ENCODE measurements at regions not wholly inside any gene's neighbourhood (a gene's known extent, or its start where the extent isn't known, plus 50 kb on each side); places are given as distances from the start of the nearest gene placed in this dataset.

GRCh38 chr4:116636917-116637316, 448.5 kb downstream of the TRAM1L1 start:
- no peak for TF ChIP-seq SIN3A (IDR thresholded peaks at IDR 0.05; ENCODE audit: borderline replicate concordance, insufficient read depth, low read length)
- TF ChIP-seq TAF1 (IDR thresholded peaks at IDR 0.05; ENCODE audit: borderline replicate concordance, insufficient read depth, low read length) = no peak
- TF ChIP-seq POLR2AphosphoS5 (IDR thresholded peaks at IDR 0.05; ENCODE audit: low read depth, low read length) = no peak

Data from PFSK-1 (cell line).